ENCODE measurements at regions not wholly inside any gene's neighbourhood (a gene's known extent, or its start where the extent isn't known, plus 50 kb on each side); places are given as distances from the start of the nearest gene placed in this dataset.

DNA sequence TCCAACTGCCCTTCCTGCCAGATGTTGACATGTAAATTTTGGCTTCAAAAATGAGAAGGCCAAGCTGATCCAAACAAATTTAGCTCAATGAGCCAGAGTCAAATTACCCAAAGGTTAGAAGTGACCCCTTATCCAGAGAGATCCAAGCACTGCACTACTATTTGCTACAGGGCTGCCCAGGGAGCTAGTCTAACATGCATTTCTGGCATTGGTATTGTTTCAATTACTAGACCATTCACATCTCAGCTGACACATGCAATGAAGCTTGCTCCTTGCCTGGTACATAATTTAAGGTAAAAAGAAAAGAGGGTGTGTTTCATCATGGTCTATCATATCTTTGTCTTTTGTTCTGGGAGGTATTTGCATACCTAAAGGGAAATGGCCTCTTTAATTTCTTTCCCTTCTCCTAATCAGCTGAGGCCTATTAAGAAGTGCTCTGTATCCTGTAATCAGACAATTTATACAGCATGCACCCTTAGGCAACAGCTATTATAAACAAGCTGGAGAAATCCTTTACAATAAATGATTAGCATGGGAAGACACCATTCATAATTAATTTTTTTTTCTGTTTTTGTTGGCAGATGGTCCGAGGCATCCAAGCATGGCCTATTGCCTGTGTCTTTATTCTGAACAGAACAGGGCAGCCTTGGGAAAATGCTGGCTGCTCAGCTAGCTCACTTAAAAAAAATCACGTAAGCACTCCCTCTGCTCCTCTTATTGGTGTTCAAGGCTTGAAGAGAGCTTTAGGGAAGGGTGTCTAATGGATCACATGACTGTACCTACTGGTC is 161.5 kb upstream of the SALL1 start:
- no peaks in the 10 kb centered on the region for H3K9me3 ChIP-seq
- no peak overlapping the region for H3K27ac ChIP-seq
- no peaks in the 10 kb centered on the region for H3K27me3 ChIP-seq
- intact Hi-C loops (cut with DNase I): no loop called here
- 66 to 87% methylated on average over 2 of the region's 2 CpGs for WGBS, 2 donors
- no peak overlapping the region for H3K4me3 ChIP-seq
- no peak for DNase-seq
- H3K36me3 ChIP-seq (replicated peaks in 1 of 2; ENCODE audit: insufficient read depth in 1 of 2, low read depth in 2 of 2): no peaks in the 10 kb centered on the region
- no peaks in the 10 kb centered on the region for H3K4me1 ChIP-seq
- TF ChIP-seq, protein P1, sequence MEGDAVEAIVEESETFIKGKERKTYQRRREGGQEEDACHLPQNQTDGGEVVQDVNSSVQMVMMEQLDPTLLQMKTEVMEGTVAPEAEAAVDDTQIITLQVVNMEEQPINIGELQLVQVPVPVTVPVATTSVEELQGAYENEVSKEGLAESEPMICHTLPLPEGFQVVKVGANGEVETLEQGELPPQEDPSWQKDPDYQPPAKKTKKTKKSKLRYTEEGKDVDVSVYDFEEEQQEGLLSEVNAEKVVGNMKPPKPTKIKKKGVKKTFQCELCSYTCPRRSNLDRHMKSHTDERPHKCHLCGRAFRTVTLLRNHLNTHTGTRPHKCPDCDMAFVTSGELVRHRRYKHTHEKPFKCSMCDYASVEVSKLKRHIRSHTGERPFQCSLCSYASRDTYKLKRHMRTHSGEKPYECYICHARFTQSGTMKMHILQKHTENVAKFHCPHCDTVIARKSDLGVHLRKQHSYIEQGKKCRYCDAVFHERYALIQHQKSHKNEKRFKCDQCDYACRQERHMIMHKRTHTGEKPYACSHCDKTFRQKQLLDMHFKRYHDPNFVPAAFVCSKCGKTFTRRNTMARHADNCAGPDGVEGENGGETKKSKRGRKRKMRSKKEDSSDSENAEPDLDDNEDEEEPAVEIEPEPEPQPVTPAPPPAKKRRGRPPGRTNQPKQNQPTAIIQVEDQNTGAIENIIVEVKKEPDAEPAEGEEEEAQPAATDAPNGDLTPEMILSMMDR (IDR thresholded peaks at IDR 0.05): no peak
- no peak for TF ChIP-seq POLR2A (IDR thresholded peaks at IDR 0.05)
- ATAC-seq: no peak

DNA sequence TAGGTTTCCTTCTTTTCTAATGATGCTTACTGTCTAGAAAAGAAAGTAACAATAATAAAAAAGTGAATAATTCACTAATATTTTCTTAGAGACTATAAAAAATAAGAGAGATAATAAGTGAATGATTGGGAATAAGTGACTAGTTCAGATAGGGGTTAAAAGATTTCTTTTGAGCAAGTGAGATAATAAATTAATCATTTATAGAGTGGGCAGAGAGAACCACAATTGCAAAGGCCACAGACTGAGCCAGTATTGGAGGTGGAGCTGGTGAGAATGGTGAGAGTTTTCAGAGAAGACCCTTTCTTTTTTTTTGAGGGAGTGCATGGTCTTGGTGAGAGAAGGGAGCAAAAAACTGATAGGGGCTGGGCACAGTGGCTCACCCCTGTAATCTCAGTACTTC is 159.1 kb upstream of the SALL1 start:
- no peak overlapping the region for H3K27ac ChIP-seq
- H3K36me3 ChIP-seq (replicated peaks in 1 of 2; ENCODE audit: insufficient read depth in 1 of 2, low read depth in 2 of 2): no peaks in the 10 kb centered on the region
- DNase-seq (no peak), ATAC-seq (no peak)
- no peaks in the 10 kb centered on the region for H3K4me1 ChIP-seq
- no peaks in the 10 kb centered on the region for H3K9me3 ChIP-seq
- intact Hi-C loops (cut with DNase I): no loop called here
- TF ChIP-seq, protein P1 (IDR thresholded peaks at IDR 0.05): no peak
- TF ChIP-seq POLR2A (IDR thresholded peaks at IDR 0.05): no peak
- H3K4me3 ChIP-seq: no peak overlapping the region
- H3K27me3 ChIP-seq: no peaks in the 10 kb centered on the region

DNA sequence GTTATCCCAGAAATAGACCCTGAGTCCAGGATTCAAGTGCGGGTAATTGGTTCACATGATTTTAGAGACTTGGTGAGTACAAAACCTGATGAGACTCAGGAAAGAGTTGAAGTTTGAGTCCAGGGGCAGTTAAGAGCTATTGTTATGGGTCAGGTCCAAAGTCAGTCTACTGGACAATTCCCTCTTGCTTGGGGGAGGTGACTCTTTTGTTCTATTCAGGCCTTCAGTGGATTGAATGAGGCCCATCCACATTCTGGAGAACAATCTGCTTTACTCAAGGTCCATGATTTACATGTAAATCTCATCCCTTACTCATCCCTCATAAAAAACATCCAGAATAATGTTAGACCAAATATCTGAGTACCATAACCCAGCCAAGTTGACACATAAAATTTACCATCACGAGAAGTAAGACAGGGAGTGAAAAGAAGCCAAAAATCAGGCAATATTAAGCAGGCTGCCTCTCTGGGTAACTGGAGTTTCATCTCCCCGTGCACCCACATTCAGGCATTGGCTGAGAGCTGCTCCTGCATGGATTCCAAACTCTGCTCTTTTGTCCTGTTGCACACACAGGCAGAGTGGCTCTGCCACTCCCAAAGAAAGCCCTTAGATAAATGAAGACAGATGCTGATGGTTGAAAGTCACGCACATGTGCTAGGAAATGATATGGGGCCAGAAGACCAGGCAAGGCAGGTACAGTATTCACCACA is 156.0 kb upstream of the SALL1 start:
- 70 to 74% methylated on average over 4 of the region's 4 CpGs for WGBS, 2 donors
- H3K36me3 ChIP-seq (replicated peaks in 1 of 2; ENCODE audit: insufficient read depth in 1 of 2, low read depth in 2 of 2): no peaks in the 10 kb centered on the region
- no peaks in the 10 kb centered on the region for H3K4me1 ChIP-seq

DNA sequence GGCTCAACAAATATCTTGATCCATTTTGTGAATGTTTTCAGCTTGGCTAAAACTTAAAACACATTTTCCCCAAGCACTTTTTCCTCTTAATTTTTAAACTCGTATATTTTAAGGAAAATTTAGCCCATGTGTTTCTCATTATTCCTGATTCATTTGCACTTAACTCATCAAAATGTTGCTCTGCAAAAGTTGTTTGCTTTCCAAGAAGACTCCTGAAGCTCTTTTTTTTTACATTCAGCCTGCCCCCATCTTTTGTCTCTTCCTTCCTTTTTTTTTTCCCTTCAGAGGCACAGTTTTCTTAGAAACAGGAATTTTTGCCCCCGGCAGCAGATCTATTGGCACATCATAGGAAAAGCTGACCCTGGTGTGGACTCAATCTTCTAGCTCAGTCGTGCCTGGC is 155.0 kb upstream of the SALL1 start:
- DNase-seq (no peak), ATAC-seq (no peak)
- TF ChIP-seq, protein P1 (IDR thresholded peaks at IDR 0.05): no peak
- no peak for TF ChIP-seq POLR2A (IDR thresholded peaks at IDR 0.05)
- Histone ChIP-seq H3K27me3 (no peaks in the 10 kb centered on the region), H3K36me3 (replicated peaks in 1 of 2; ENCODE audit: insufficient read depth in 1 of 2, low read depth in 2 of 2) (no peaks in the 10 kb centered on the region), H3K4me1 (no peaks in the 10 kb centered on the region), H3K4me3 (no peak overlapping the region), H3K27ac (no peak overlapping the region), H3K9me3 (no peaks in the 10 kb centered on the region)
- intact Hi-C loops (cut with DNase I): no loop called here
- 51 to 62% methylated on average over 3 of the region's 3 CpGs for WGBS, 2 donors

More for the DNA sequence above, 156.0 kb upstream of the SALL1 start:
- Histone ChIP-seq H3K9me3 (no peaks in the 10 kb centered on the region), H3K27ac (no peak overlapping the region), H3K4me3 (no peak overlapping the region), H3K27me3 (no peaks in the 10 kb centered on the region)
- intact Hi-C loops (cut with DNase I): no loop called here
- DNase-seq (no peak), ATAC-seq (no peak)
- no peak for TF ChIP-seq POLR2A (IDR thresholded peaks at IDR 0.05)
- TF ChIP-seq, protein P1 (IDR thresholded peaks at IDR 0.05): no peak
